Stimulated activated naive CD4-positive, alpha-beta T cell (primary cell): ENCODE measurements at regions not wholly inside any gene's neighbourhood (a gene's known extent, or its start where the extent isn't known, plus 50 kb on each side); places are given as distances from the start of the nearest gene placed in this dataset.

Source experiments
- DNase-seq, 6 experiments: peaks; one replicate each; lab custom pipeline; 2025; lab: John Stamatoyannopoulos, UW

GRCh38 chr4:181424362-181425016 lies 818.7 kb upstream of the TENM3 start:
- no peak for DNase-seq

DNA sequence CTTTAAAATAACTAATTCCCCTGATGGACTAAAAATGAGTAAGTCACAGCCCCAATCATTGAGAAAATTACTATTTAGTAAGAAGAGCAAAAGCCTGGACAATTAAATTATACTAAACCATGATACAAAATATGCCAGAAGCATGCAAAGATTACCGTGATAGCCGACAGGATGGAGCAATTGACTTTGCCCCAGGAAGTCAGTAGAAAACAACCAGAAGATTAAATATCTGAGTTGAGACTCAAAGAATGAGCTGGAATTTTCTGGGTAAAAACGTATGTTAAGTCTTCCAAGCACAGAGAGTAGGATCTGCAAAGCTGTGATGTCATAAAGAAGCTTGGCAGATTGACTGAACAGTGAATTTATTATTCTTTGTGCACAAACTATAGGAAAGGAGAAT lies 816.1 kb upstream of the TENM3 start:
- DNase-seq, result no peak

- DNase-seq, result no peak
These were observed 812.2 kb upstream of the TENM3 start for GRCh38 chr4:181431006-181431405.

DNA sequence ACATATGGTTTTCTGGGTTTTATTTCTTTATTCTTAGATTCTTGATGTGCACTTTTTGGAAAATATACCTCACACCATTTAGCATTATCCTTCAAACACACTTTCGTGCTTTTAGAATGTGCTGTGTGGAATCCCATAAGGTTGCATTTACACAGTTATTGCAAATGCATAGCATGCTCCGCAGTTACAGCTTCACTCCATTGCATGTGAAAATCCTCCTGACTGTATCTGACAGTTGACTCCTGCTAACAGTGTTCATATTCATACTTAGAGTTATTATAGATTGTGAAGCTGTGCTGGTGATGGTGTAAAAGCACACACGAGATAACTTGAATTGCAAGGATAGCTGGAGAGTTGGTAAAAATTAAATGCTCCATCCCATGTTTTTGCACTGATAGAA lies 811.5 kb upstream of the TENM3 start:
- no peak for DNase-seq

GRCh38 chr4:181432335-181432734 lies 810.9 kb upstream of the TENM3 start:
- DNase-seq, result no peak

- no peak for DNase-seq
These were observed 805.3 kb upstream of the TENM3 start for GRCh38 chr4:181437895-181438294.

DNA sequence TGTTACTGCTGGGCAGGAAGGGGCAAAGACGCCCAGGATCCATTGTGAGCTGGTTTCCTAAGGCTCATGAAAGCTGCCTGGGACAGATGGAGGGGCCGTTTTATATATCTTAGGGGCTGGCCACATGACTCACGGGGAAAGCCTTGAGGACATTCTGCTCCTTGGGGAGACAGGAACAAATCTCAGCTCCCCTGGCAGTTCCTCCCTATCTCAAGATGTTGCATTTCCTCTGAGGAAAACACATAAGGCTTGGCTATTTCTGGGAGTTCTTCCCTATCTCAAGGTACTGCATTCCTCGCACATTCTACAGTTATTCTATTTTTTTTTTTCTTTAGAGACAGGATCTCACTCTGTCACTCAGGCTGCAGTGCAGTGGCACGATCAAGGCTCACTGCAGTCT lies 804.6 kb upstream of the TENM3 start:
- DNase-seq, result no peak

DNA sequence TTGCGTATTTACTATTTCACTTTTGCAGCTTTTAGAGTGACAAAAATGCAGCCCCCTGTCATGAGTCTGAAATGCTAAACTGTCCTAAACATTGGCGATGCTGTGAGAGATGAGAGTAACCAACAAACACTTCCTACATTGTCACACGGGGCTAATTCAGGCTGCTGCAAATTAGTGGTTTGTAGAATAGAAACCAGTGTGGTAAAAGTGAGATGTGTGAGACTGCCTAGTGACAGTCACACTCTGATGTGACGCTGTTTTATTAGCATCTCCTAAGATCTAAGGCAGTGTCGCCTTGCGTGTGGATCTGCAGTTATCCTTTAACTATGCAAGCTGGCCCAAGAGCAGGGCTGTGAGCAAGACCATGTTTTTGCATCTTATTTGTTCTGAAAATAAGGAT lies 800.2 kb upstream of the TENM3 start:
- DNase-seq, result no peak

DNA sequence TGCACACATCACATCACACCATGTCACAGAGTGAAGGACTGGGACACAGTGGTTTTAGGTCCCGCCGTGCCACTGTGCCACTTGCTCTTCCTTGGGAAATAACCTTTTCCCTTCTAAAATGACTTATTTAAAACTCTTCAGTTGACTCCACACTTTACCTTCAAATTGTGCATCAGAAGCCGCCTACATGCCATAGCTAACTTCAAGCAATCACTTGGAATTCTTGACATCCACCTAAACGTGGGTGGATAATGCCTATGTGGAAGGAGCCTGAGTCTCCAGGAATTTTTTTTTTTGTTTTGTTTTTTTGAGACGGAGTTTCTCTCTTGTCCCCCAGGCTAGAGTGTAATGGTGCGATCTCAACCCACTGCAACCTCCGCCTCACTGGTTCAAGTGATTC lies 777.4 kb upstream of the TENM3 start:
- no peak for DNase-seq

- DNase-seq, result no peak
These were observed 774.8 kb upstream of the TENM3 start for GRCh38 chr4:181468451-181468850.

DNA sequence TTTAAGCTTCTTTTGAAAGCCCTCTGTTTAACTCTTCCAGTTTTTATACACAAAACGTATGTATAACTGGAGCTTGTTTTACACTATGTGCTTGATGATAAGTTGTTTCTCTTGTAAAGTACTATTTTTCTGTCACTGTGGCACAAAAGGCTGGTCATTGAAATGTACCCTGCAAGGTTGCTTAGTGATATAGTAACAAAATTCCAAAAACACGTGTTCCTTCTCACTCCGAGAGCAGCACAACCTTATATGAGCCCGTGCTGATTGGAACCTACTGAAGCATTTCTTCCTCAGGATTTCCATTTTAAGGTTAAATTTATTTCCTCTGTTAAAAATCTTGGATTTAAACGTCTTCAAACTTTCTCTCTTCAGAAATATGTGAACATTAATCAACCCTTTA lies 772.9 kb upstream of the TENM3 start:
- DNase-seq, result no peak

GRCh38 chr4:181475359-181475758 lies 767.8 kb upstream of the TENM3 start:
- DNase-seq, result no peak

DNA sequence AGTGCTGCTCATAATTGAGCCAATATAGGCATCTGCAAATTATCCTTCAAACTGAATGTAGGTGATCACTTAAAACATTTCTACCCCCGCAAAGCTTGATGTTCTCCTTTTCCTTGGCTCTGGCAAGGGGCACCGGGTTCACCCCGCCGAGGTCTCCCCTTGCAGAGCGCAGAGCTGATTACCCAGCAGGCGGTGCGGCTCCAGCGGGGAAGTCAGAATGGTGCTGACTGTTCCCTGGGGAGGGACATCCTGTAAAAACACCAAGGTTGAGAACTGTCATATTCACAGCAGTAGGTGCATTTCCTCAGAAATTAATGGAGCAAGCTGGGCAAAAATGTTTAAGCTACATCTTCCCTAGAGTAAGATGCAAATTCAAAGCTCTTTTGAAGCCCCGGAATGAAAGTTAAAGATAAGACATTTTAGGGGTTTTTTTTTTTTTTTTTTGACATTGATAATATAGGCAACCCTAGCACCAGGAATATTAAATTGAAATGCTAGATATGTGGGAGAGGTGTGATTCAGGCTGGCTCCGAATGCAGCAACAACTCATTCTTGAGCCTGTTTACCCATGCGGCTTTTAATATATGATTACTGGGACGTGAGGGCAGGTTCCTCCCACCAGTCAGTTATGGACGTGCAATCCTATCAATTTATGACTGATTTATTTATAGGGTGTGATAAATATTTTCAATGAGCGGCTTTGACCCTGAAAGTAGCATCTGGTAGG lies 767.3 kb upstream of the TENM3 start:
- no peak for DNase-seq

- no peak for DNase-seq
These were observed 766.7 kb upstream of the TENM3 start for GRCh38 chr4:181476508-181476890.

- DNase-seq, result no peak
These were observed 765.6 kb upstream of the TENM3 start for GRCh38 chr4:181477591-181477990.

- DNase-seq, result no peak
These were observed 764.5 kb upstream of the TENM3 start for GRCh38 chr4:181478656-181479055.

DNA sequence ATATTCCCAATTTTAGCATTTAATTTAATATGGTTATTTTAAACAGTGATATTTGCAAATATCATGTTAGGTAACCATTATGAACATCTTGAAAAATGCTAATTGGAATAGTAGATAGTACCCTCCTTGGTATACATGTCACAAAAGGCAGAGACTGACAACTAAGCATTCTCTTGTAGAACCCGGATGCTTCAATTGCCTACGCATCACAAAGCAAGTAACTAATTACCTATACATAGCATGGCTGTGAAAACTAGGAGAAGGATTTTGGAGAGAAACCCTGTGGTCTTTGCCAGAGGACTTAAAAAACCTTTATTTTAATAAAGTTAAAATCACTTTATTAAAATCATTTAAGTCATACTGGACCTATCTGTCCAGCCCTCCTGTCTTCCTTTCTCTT lies 764.1 kb upstream of the TENM3 start:
- DNase-seq, result no peak

- DNase-seq, result no peak
These were observed 758.8 kb upstream of the TENM3 start for GRCh38 chr4:181484396-181484795.

- no peak for DNase-seq
These were observed 754.3 kb upstream of the TENM3 start for GRCh38 chr4:181488926-181489325.

GRCh38 chr4:181498148-181498547 lies 745.1 kb upstream of the TENM3 start:
- DNase-seq, result no peak

GRCh38 chr4:181502611-181503010 lies 740.6 kb upstream of the TENM3 start:
- DNase-seq, result no peak

- no peak for DNase-seq
These were observed 739.4 kb upstream of the TENM3 start for GRCh38 chr4:181503687-181504390.

GRCh38 chr4:181504924-181505323 lies 738.3 kb upstream of the TENM3 start:
- DNase-seq, result no peak
